ENCODE measurements at regions not wholly inside any gene's neighbourhood (a gene's known extent, or its start where the extent isn't known, plus 50 kb on each side); places are given as distances from the start of the nearest gene placed in this dataset.

DNA sequence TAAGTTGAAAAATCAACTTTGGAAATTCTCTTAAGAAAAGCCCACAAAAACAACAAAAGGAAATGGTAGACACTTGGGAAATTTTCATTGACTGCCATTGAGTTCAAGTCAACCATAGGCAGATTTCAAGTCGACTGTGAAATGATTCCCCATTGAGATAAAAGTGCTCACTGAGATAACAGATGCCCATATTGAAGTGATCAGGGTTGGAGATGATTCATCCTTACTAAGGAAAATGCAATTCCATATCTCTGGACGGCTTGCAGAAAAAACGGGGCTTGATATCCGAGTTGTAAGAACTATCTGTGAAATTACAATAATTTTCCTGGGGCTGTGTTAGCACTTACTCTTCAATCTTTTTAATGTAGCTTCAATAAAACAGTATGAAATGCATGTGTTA lies 373.1 kb upstream of the THRB start (continued):
- TF ChIP-seq TP53 (CRISPR knock-in tag; IDR thresholded peaks at IDR 0.05) (no peak), HOXB5 (CRISPR knock-in tag; IDR thresholded peaks at IDR 0.05) (no peak), RFX5 (IDR thresholded peaks at IDR 0.05) (no peak), ZNF302 (CRISPR knock-in tag; IDR thresholded peaks at IDR 0.05) (no peak)

DNA sequence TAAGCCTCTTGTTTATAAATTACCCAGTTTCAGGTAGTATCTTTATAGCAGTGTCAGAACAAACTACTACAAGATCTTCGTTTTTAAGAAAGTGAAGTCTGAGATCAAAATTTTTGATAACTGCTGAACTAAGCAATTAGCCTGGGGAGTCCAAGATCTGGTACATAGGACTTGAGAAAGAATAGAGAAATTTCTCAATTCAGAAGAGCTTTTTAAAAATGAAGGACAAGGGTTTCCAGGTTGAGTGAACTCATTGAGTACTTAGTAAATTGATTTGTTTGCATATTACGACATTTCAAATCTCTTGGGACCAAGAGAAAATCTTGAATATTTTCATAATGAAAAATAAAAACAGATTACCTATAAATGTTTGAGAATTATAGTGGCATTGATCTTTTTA lies 386.6 kb upstream of the THRB start:
- POLR2A ChIA-PET, result no interaction called here
- ATAC-seq, result no peak
- TF ChIP-seq, protein P1, sequence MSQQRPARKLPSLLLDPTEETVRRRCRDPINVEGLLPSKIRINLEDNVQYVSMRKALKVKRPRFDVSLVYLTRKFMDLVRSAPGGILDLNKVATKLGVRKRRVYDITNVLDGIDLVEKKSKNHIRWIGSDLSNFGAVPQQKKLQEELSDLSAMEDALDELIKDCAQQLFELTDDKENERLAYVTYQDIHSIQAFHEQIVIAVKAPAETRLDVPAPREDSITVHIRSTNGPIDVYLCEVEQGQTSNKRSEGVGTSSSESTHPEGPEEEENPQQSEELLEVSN (IDR thresholded peaks at IDR 0.05; ENCODE audit: borderline replicate concordance, low read depth), result no peak
- no peak for TF ChIP-seq JUN (IDR thresholded peaks at IDR 0.05)
- no peak for DNase-seq (ENCODE audit: low read depth in 1 of 2, low spot score in 1 of 2)
- H3K27ac ChIP-seq, result no peak overlapping the region
- CTCF ChIA-PET, result no interaction called here
- FAIRE-seq, result no peak
- no peaks in the 10 kb centered on the region for H3K9me3 ChIP-seq
- 6% methylated on average over 2 of the region's 2 CpGs for WGBS (ENCODE audit: missing lambda C conversion rate)
- H3K4me3 ChIP-seq, result no peak overlapping the region
- no peak overlapping the region for H3K4me2 ChIP-seq
- no peaks in the 10 kb centered on the region for H3K4me1 ChIP-seq

DNA sequence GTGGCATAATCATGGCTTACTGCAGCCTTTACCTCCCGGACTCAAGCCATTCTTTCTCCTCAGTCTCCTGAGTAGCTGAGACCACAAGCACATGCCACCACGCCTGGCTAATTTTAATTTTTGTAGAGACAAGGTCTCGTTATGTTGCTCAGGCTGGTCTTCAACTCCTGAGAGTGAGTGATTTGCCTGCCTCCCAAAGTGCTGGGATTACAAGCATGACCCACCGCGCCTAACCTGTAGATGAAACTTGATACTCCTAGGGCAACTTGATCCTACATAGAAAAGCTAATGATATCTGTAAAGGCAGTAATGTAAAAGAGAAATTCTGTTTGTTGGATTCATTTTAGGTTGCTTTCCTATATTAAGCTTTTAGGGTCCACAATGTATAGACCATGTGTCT lies 391.9 kb upstream of the THRB start:
- Histone ChIP-seq H3K9me3 (no peaks in the 10 kb centered on the region), H3K4me2 (no peak overlapping the region), H3K4me3 (no peak overlapping the region), H3K4me1 (no peaks in the 10 kb centered on the region), H3K27ac (no peak overlapping the region)
- TF ChIP-seq TP53 (CRISPR knock-in tag; IDR thresholded peaks at IDR 0.05) (no peak), RFX5 (IDR thresholded peaks at IDR 0.05) (no peak), SMC3 (IDR thresholded peaks at IDR 0.05) (no peak), USF2 (IDR thresholded peaks at IDR 0.05) (no peak), RCOR1 (IDR thresholded peaks at IDR 0.05; ENCODE audit: low read depth, low read length) (no peak), NPAS2 (CRISPR knock-in tag; IDR thresholded peaks at IDR 0.05; ENCODE audit: borderline replicate concordance) (no peak), CHD4 (IDR thresholded peaks at IDR 0.05; ENCODE audit: borderline replicate concordance) (no peak), REST (IDR thresholded peaks at IDR 0.05) (no peak), CHD2 (IDR thresholded peaks at IDR 0.05; ENCODE audit: low read length, partially characterized antibody) (no peak), GATA3 (IDR thresholded peaks at IDR 0.05; ENCODE audit: borderline replicate concordance) (no peak), TFCP2L1 (CRISPR knock-in tag; IDR thresholded peaks at IDR 0.05) (no peak), NFE2L2 (conservative IDR thresholded peaks at IDR 0.05; ENCODE audit: low read length) (no peak), PHF8 (IDR thresholded peaks at IDR 0.05; ENCODE audit: borderline replicate concordance, low read depth) (no peak), POLR2AphosphoS2 (conservative IDR thresholded peaks at IDR 0.05; ENCODE audit: low read length) (no peak)
- TF ChIP-seq, protein P2, sequence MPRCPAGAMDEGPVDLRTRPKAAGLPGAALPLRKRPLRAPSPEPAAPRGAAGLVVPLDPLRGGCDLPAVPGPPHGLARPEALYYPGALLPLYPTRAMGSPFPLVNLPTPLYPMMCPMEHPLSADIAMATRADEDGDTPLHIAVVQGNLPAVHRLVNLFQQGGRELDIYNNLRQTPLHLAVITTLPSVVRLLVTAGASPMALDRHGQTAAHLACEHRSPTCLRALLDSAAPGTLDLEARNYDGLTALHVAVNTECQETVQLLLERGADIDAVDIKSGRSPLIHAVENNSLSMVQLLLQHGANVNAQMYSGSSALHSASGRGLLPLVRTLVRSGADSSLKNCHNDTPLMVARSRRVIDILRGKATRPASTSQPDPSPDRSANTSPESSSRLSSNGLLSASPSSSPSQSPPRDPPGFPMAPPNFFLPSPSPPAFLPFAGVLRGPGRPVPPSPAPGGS (IDR thresholded peaks at IDR 0.05), result no peak
- DNase-seq (ENCODE audit: low read depth in 1 of 2, low spot score in 1 of 2) (no peak), ATAC-seq (no peak), FAIRE-seq (no peak)
- WGBS (ENCODE audit: missing lambda C conversion rate), result 20% methylated on average over 5 of the region's 5 CpGs
- ChIA-PET CTCF (interaction anchor here (0.7 kb wide), 1 partner anchor 689 kb away, joined by 3 read pairs; no protein-coding TSS in a partner anchor), POLR2A (no interaction called here)
